ENCODE measurements at regions not wholly inside any gene's neighbourhood (a gene's known extent, or its start where the extent isn't known, plus 50 kb on each side); places are given as distances from the start of the nearest gene placed in this dataset.
"Not testable (repeated sequence)": the region's sequence is repeated elsewhere in the genome, so short reads cannot be mapped to it uniquely, and the experiment has no call there.

DNA sequence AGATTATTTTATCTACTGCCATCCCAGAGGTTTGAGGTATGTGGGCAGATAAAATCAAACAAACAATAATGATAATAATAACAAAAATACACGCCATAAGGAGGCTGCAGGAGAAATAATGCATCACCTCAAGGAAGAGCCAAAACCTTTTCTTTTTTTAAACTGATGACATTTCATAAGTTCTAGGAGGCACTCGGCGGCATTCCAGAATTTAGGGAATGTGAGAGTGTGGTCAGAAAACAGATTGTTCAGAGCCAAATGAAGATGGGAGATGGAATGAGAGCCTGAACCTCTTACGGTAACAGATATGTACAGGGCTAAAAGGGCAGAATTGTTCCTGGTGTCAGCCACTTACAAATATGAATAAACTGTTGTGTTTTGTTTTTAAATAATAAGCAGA is 615.0 kb upstream of the CHD1 start:
- DNase-seq, result no peak
- Mint-ChIP-seq H3K36me3 (no peaks in the 10 kb centered on the region), H3K27ac (no peak overlapping the region), H3K4me3 (no peak overlapping the region), H3K9me3 (peaks cover 0 to 2% (median 0%) of the 10 kb centered on the region in 8 donors), H3K27me3 (no peaks in the 10 kb centered on the region), H3K4me1 (no peaks in the 10 kb centered on the region)
- Histone ChIP-seq H3K4me1 (ENCODE audit: insufficient read depth, low read length) (no peaks in the 10 kb centered on the region), H3K36me3 (ENCODE audit: insufficient read depth, low read length) (no peaks in the 10 kb centered on the region), H3K27me3 (ENCODE audit: insufficient read depth, low read length) (no peaks in the 10 kb centered on the region), H3K4me3 (ENCODE audit: low read length in 2 of 2) (no peak overlapping the region), H3K9me3 (ENCODE audit: control insufficient read depth in 1 of 2, low read length in 2 of 2) (no peaks in the 10 kb centered on the region), H3K27ac (ENCODE audit: low read depth, low read length) (no peak overlapping the region)
- intact Hi-C loops (cut with micrococcal nuclease), result no loop called here
- ChIA-PET POLR2A (ENCODE audit: partially characterized antibody) (no interaction called here), CTCF (ENCODE audit: partially characterized antibody) (no interaction called here)

DNA sequence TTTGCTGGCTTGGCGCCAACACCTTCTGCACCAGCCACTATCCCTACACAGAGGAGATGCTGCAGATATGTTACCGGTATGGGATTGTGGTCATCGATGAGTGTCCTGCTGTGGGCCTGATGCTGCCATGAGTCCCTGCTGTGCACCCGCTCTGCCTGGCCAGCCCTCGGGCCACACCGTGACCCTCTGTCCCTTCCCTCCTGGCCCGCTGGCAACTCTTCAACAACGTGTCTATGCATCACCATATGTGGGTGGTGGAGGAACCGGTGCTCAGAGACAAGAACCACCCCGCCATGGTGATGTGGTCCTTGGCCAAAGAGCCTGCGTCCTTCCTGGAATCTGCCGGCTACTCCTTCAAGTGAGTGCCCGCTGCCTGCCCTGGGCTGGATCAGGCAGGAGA is 605.4 kb upstream of the CHD1 start:
- POLR2A ChIA-PET (ENCODE audit: partially characterized antibody); H3K27me3 Mint-ChIP-seq; CTCF ChIA-PET (ENCODE audit: partially characterized antibody); H3K27ac ChIP-seq (ENCODE audit: low read depth, low read length); intact Hi-C loops (cut with micrococcal nuclease); H3K27me3 ChIP-seq (ENCODE audit: insufficient read depth, low read length); H3K9me3 Mint-ChIP-seq; H3K4me1 ChIP-seq (ENCODE audit: insufficient read depth, low read length); DNase-seq; H3K4me3 Mint-ChIP-seq; H3K36me3 Mint-ChIP-seq; H3K27ac Mint-ChIP-seq; H3K36me3 ChIP-seq (ENCODE audit: insufficient read depth, low read length); H3K4me3 ChIP-seq (ENCODE audit: low read length in 2 of 2); H3K4me1 Mint-ChIP-seq; H3K9me3 ChIP-seq (ENCODE audit: control insufficient read depth in 1 of 2, low read length in 2 of 2): not testable (repeated sequence)

DNA sequence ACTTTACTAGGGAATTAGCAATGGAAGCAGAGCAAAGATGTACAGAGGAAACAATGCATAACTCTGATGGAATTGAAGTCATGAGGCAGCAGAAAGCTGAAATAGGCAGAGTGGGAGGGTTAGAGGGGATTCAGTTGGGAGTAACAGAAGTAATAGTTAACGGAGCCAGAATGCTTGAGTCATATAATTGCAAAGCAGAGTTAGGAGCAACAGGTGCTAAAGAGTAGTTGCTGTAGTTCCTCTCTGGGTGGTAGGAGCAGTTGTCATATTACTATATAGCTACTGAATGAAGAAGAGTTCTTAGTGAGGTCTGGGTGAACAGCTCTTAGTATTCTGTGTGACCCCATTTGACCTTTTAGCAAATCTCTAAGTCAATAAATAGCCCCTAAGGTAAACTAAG is 592.9 kb upstream of the CHD1 start:
- H3K4me3 ChIP-seq (ENCODE audit: low read length in 2 of 2); H3K27me3 ChIP-seq (ENCODE audit: insufficient read depth, low read length); H3K9me3 ChIP-seq (ENCODE audit: control insufficient read depth in 1 of 2, low read length in 2 of 2); H3K27me3 Mint-ChIP-seq; H3K4me3 Mint-ChIP-seq; intact Hi-C loops (cut with micrococcal nuclease); H3K9me3 Mint-ChIP-seq; POLR2A ChIA-PET (ENCODE audit: partially characterized antibody); H3K36me3 ChIP-seq (ENCODE audit: insufficient read depth, low read length); H3K27ac ChIP-seq (ENCODE audit: low read depth, low read length); H3K36me3 Mint-ChIP-seq; H3K4me1 ChIP-seq (ENCODE audit: insufficient read depth, low read length); H3K27ac Mint-ChIP-seq; H3K4me1 Mint-ChIP-seq; DNase-seq; CTCF ChIA-PET (ENCODE audit: partially characterized antibody): not testable (repeated sequence)

DNA sequence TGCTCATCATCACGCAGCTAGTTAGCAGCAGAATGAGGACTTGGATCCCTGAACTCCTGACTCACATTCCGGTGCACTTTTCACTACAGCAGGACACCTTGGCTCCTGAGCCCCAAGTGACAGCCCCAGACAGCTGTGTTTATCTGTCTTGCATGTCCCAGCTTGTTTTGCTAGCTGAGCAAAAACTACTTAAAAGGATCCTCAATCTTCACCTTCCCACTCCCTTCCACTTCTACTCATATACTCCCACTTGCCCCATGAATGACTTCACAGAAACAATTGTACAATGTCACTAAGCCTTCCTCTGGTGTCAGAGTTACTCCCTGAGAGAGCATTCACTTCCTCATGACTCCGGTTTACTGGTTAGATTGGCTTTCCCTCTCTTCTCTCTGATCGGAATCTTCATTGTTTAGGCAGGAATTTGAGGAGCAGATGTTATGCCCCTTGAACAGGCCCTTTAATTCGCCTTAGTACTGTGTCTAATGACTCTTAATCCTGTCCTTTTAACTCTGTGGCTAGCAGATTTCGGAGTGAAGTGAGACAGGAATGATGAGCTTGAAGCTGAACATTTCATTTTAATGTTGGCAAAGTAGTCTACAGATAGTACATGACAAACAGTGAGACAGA is 587.2 kb upstream of the CHD1 start:
- H3K27ac Mint-ChIP-seq; H3K27me3 Mint-ChIP-seq; intact Hi-C loops (cut with micrococcal nuclease); H3K4me1 Mint-ChIP-seq; H3K36me3 Mint-ChIP-seq; H3K4me3 Mint-ChIP-seq; H3K4me3 ChIP-seq (ENCODE audit: low read length in 2 of 2); H3K27ac ChIP-seq (ENCODE audit: low read depth, low read length); H3K9me3 ChIP-seq (ENCODE audit: control insufficient read depth in 1 of 2, low read length in 2 of 2); H3K27me3 ChIP-seq (ENCODE audit: insufficient read depth, low read length); H3K9me3 Mint-ChIP-seq; DNase-seq; H3K4me1 ChIP-seq (ENCODE audit: insufficient read depth, low read length); CTCF ChIA-PET (ENCODE audit: partially characterized antibody); H3K36me3 ChIP-seq (ENCODE audit: insufficient read depth, low read length); POLR2A ChIA-PET (ENCODE audit: partially characterized antibody): not testable (repeated sequence)

DNA sequence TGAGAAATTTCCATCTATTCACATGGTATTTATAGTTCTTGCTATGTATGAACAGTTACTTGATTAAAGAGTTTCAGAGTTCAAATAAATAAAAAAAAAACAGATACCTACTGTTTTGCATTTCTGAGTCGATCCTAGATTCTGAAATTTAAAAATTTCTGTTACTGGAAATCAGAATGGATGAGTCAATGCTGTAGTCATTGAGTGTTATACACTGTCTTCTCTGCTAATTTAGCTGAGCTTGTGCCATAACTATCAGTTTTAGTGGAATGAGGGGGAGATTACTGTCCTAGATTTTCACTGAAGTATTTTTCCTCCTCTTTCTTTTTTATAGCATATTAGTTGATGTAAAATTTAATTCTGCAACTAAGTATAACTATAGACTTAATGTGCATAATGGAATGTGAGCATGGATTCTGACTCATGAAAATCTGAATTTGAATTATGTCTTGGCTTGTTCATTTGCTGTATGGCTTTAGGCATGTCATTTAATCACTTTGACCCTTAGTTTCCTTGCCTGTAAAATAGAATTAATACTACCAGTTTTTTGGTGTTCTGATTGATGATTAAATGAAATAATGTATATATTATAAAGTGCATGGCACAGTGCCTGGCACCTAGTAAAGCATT is 581.5 kb upstream of the CHD1 start:
- H3K36me3 ChIP-seq (ENCODE audit: insufficient read depth, low read length); H3K4me1 Mint-ChIP-seq; H3K27me3 Mint-ChIP-seq; H3K4me3 Mint-ChIP-seq; POLR2A ChIA-PET (ENCODE audit: partially characterized antibody); CTCF ChIA-PET (ENCODE audit: partially characterized antibody); H3K27me3 ChIP-seq (ENCODE audit: insufficient read depth, low read length); DNase-seq; H3K4me3 ChIP-seq (ENCODE audit: low read length in 2 of 2); H3K9me3 Mint-ChIP-seq; H3K36me3 Mint-ChIP-seq; intact Hi-C loops (cut with micrococcal nuclease); H3K4me1 ChIP-seq (ENCODE audit: insufficient read depth, low read length); H3K27ac ChIP-seq (ENCODE audit: low read depth, low read length); H3K9me3 ChIP-seq (ENCODE audit: control insufficient read depth in 1 of 2, low read length in 2 of 2); H3K27ac Mint-ChIP-seq: not testable (repeated sequence)

DNA sequence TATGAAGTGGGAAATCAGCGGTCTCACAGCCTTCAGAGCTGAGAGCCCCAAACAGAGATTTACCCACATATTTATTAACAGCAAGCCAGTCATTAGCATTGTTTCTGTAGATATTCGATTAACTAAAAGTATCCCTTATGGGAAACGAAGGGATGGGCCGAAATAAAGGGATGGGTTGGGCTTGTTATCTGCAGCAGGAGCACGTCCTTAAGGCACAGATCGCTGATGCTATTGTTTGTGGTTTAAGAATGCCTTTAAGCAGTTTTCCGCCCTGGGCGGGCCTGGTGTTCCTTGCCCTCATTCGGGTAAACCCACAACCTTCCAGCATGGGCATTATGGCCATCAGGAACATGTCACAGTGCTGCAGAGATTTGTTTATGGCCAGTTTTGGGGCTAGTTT is 580.3 kb upstream of the CHD1 start:
- H3K4me1 ChIP-seq (ENCODE audit: insufficient read depth, low read length); H3K9me3 Mint-ChIP-seq; H3K27ac ChIP-seq (ENCODE audit: low read depth, low read length); H3K27ac Mint-ChIP-seq; H3K27me3 ChIP-seq (ENCODE audit: insufficient read depth, low read length); H3K27me3 Mint-ChIP-seq; POLR2A ChIA-PET (ENCODE audit: partially characterized antibody); H3K36me3 ChIP-seq (ENCODE audit: insufficient read depth, low read length); H3K4me3 ChIP-seq (ENCODE audit: low read length in 2 of 2); H3K4me1 Mint-ChIP-seq; CTCF ChIA-PET (ENCODE audit: partially characterized antibody); DNase-seq; H3K9me3 ChIP-seq (ENCODE audit: control insufficient read depth in 1 of 2, low read length in 2 of 2); intact Hi-C loops (cut with micrococcal nuclease); H3K4me3 Mint-ChIP-seq; H3K36me3 Mint-ChIP-seq: not testable (repeated sequence)

DNA sequence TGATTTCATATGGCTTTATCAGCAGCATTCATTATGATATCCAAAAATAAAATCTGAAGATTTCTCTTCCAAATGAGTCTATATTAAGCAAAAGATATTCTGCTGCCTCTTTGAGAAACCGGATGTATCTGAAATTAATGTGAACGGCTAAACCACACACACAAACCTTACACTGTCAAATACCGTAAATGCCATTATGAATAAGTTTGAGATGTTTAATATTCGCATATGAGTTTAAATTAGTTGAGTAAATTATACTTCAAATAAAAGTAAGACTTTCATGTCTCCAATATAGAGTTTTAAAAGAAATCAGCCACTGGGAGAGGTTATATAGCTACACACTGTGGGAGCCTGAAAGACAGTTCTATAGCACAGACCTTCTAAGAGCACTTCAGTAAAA is 566.6 kb upstream of the CHD1 start:
- H3K27ac ChIP-seq (ENCODE audit: low read depth, low read length); H3K4me3 Mint-ChIP-seq; H3K4me1 Mint-ChIP-seq; H3K9me3 ChIP-seq (ENCODE audit: control insufficient read depth in 1 of 2, low read length in 2 of 2); CTCF ChIA-PET (ENCODE audit: partially characterized antibody); intact Hi-C loops (cut with micrococcal nuclease); H3K4me1 ChIP-seq (ENCODE audit: insufficient read depth, low read length); H3K27me3 ChIP-seq (ENCODE audit: insufficient read depth, low read length); H3K36me3 Mint-ChIP-seq; H3K27me3 Mint-ChIP-seq; POLR2A ChIA-PET (ENCODE audit: partially characterized antibody); H3K36me3 ChIP-seq (ENCODE audit: insufficient read depth, low read length); DNase-seq; H3K4me3 ChIP-seq (ENCODE audit: low read length in 2 of 2); H3K27ac Mint-ChIP-seq; H3K9me3 Mint-ChIP-seq: not testable (repeated sequence)

DNA sequence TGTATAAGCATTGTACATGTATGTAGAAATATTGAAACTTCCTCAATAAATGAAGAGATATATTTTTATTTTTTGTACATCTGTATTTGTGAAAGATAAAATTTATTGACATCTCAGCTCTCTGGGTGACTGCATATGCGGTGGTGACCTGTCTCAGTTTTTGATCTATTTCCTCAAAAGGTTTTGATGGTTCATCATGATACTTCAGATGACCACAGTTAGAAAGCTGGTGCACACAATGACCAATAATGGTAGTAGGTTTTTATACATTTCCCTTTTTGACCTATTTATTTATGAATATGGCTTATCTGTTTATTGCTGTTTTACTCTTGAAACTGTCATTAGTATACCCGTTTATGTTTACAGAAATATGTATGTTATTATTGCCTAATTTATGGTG is 549.6 kb upstream of the CHD1 start:
- H3K4me1 Mint-ChIP-seq; H3K9me3 Mint-ChIP-seq; H3K27me3 ChIP-seq (ENCODE audit: insufficient read depth, low read length); DNase-seq; H3K27me3 Mint-ChIP-seq; CTCF ChIA-PET (ENCODE audit: partially characterized antibody); H3K27ac ChIP-seq (ENCODE audit: low read depth, low read length); H3K4me1 ChIP-seq (ENCODE audit: insufficient read depth, low read length); H3K36me3 Mint-ChIP-seq; POLR2A ChIA-PET (ENCODE audit: partially characterized antibody); H3K4me3 Mint-ChIP-seq; H3K9me3 ChIP-seq (ENCODE audit: control insufficient read depth in 1 of 2, low read length in 2 of 2); H3K27ac Mint-ChIP-seq; intact Hi-C loops (cut with micrococcal nuclease); H3K36me3 ChIP-seq (ENCODE audit: insufficient read depth, low read length); H3K4me3 ChIP-seq (ENCODE audit: low read length in 2 of 2): not testable (repeated sequence)
